Stomach (tissue), 8 donors: ENCODE measurements at regions not wholly inside any gene's neighbourhood (a gene's known extent, or its start where the extent isn't known, plus 50 kb on each side); places are given as distances from the start of the nearest gene placed in this dataset.

Source experiments
- DNase-seq, 2 donors: peaks; one replicate each; pipeline versions ENCODE4 v3.0.0 to v3.0.0-alpha.2; 2013 to 2019
- H3K27ac ChIP-seq, 5 donors: fragments of 200-600 bp in 4 of 5; sonication (generic) in 4 of 5; one replicate each; pipeline ENCODE4 v1.5.1; 2013 to 2019; ENCODE audit warnings: mild to moderate bottlenecking in 1 of 5, moderate library complexity in 1 of 5
- H3K27me3 ChIP-seq, 3 donors: fragments of 200-600 bp; sonication (generic); one replicate each; pipeline ENCODE4 v1.5.1; 2017 to 2019; ENCODE audit warnings: mixed run types in 1 of 3
- H3K36me3 ChIP-seq, 4 donors: fragments of 200-600 bp; sonication (generic); 1 replicate in 3 of 4; 2 replicates in 1 of 4; pipeline ENCODE4 v1.5.1; 2016 to 2019
- H3K4me1 ChIP-seq, 4 donors: fragments of 200-600 bp; sonication (generic); one replicate each; pipeline ENCODE4 v1.5.1; 2016 to 2019
- H3K4me3 ChIP-seq, 4 donors: fragments of 200-600 bp; sonication (generic) in 3 of 4; one replicate each; pipeline ENCODE4 v1.5.1; 2016 to 2019; ENCODE audit warnings: mild to moderate bottlenecking in 1 of 4
- H3K9me3 ChIP-seq, 4 donors: fragments of 200-600 bp; sonication (generic); one replicate each; pipeline ENCODE4 v1.5.1; 2016 to 2019
- CTCF ChIP-seq, 7 experiments: fragments of 450-650 bp in 4 of 7; fragments of 200-600 bp in 3 of 7; sonication (generic) in 3 of 7; IDR thresholded peaks; one replicate each; pipeline ENCODE4 v1.5.1; 2016 to 2019; ENCODE audit warnings: antibody characterized with exemption in 7 of 7, control low read depth in 2 of 7, mild to moderate bottlenecking in 1 of 7
- EP300 ChIP-seq: sonication (generic); formaldehyde crosslinking; IDR thresholded peaks from one replicate; pipeline ENCODE4 v1.6.1; 2017; ENCODE audit warnings: antibody characterized with exemption
- POLR2A ChIP-seq, 4 donors: fragments of 450-650 bp; IDR thresholded peaks; one replicate each; pipeline ENCODE4 v1.6.1; 2016; ENCODE audit warnings: antibody characterized with exemption in 4 of 4, control low read depth in 2 of 4, mild to moderate bottlenecking in 1 of 4, moderate library complexity in 1 of 4
- POLR2AphosphoS5 ChIP-seq, 3 donors: sonication (generic); formaldehyde crosslinking; IDR thresholded peaks; one replicate each; pipeline ENCODE4 v1.6.1; 2016; ENCODE audit warnings: antibody characterized with exemption in 3 of 3
- WGBS, 5 donors: extraction: QIAGEN DNeasy Blood & Tissue Kit in 3 of 5; methylation state at CpG; one replicate each; pipeline versions ENCODE4 v1.1.5 to v1.1.7; 2013 to 2018; 5-methylcytosine and 5-hydroxymethylcytosine counted together
- intact Hi-C: fragments of 100-400 bp; cut with DNase I; formaldehyde crosslinking; loops from one replicate; pipeline ENCODE4 v1.15.1; 2023; ENCODE audit warnings: low total_unique reads
- donor health status: healthy with polysubstance abuse.
- donor health status: Bipolar disorder and iron deficiency.
- donor health status: healthy.

GRCh38 chr13:68588623-68589022, 1358.5 kb upstream of the PCDH9 start:
- H3K4me1 ChIP-seq = no peaks in the 10 kb centered on the region
- no peaks in the 10 kb centered on the region for H3K36me3 ChIP-seq
- no peaks in the 10 kb centered on the region for H3K9me3 ChIP-seq
- H3K4me3 ChIP-seq = no peak overlapping the region
- intact Hi-C loops = no loop called here
- 59 to 70% (median 66%) methylated on average over 4 of the region's 4 CpGs for WGBS, 5 donors
- H3K27ac ChIP-seq = no peak overlapping the region
- no peak for DNase-seq
- H3K27me3 ChIP-seq = no peaks in the 10 kb centered on the region
- TF ChIP-seq EP300 = no peak
- TF ChIP-seq CTCF (IDR thresholded peaks at IDR 0.05) = no peak

GRCh38 chr13:68584776-68585175, 1354.6 kb upstream of the PCDH9 start:
- Histone ChIP-seq H3K27ac (no peak overlapping the region), H3K4me3 (no peak overlapping the region), H3K4me1 (no peaks in the 10 kb centered on the region), H3K36me3 (no peaks in the 10 kb centered on the region), H3K27me3 (no peaks in the 10 kb centered on the region), H3K9me3 (peaks cover 0 to 7% (median 0%) of the 10 kb centered on the region in 4 donors)
- intact Hi-C loops = no loop called here
- TF ChIP-seq CTCF (IDR thresholded peaks at IDR 0.05) (no peak), POLR2AphosphoS5 (IDR thresholded peaks at IDR 0.05) (no peak), POLR2A (IDR thresholded peaks at IDR 0.05) (no peak), EP300 (no peak)
- 46 to 53% (median 50%) methylated on average over 1 of the region's 1 CpG for WGBS, 5 donors
- no peak for DNase-seq

GRCh38 chr13:68574053-68574452, 1343.9 kb upstream of the PCDH9 start:
- H3K4me1 ChIP-seq = no peaks in the 10 kb centered on the region
- H3K27me3 ChIP-seq = no peaks in the 10 kb centered on the region
- no peaks in the 10 kb centered on the region for H3K36me3 ChIP-seq
- no peak for DNase-seq
- H3K9me3 ChIP-seq = no peaks in the 10 kb centered on the region
- TF ChIP-seq POLR2AphosphoS5 (IDR thresholded peaks at IDR 0.05) (no peak), POLR2A (IDR thresholded peaks at IDR 0.05) (no peak), CTCF (IDR thresholded peaks at IDR 0.05) (no peak), EP300 (no peak)
- H3K27ac ChIP-seq = no peak overlapping the region
- no peak overlapping the region for H3K4me3 ChIP-seq
- WGBS, 5 donors = 63 to 79% (median 78%) methylated on average over 1 of the region's 1 CpG
- intact Hi-C loops = no loop called here

GRCh38 chr13:68551701-68552522, 1321.8 kb upstream of the PCDH9 start:
- Histone ChIP-seq H3K9me3 (no peaks in the 10 kb centered on the region), H3K27ac (no peak overlapping the region), H3K4me1 (peaks cover 0 to 3% (median 0%) of the 10 kb centered on the region in 4 donors), H3K27me3 (no peaks in the 10 kb centered on the region), H3K36me3 (no peaks in the 10 kb centered on the region), H3K4me3 (peak overlapping the region in 1 of 4 donors; percentile 2)
- TF ChIP-seq POLR2AphosphoS5 (IDR thresholded peaks at IDR 0.05) (no peak), CTCF (IDR thresholded peaks at IDR 0.05) (no peak), EP300 (no peak)
- WGBS, 5 donors = 70 to 76% (median 70%) methylated on average over 5 of the region's 5 CpGs
- intact Hi-C loops = no loop called here
- no peak for DNase-seq
